Esophagus muscularis mucosa (tissue), 4 donors: ENCODE measurements at regions not wholly inside any gene's neighbourhood (a gene's known extent, or its start where the extent isn't known, plus 50 kb on each side); places are given as distances from the start of the nearest gene placed in this dataset.
"Not testable (repeated sequence)": the region's sequence is repeated elsewhere in the genome, so short reads cannot be mapped to it uniquely, and the experiment has no call there.

Experiments used
- EP300 ChIP-seq: sonication (generic); formaldehyde crosslinking; IDR thresholded peaks from one replicate; pipeline ENCODE4 v1.6.1; 2017; ENCODE audit warnings: antibody characterized with exemption
- POLR2A ChIP-seq: fragments of 450-650 bp; IDR thresholded peaks from one replicate; pipeline ENCODE4 v1.6.1; 2017; ENCODE audit warnings: antibody characterized with exemption, moderate library complexity, mild to moderate bottlenecking, low read depth
- POLR2AphosphoS5 ChIP-seq, 2 donors: sonication (generic); formaldehyde crosslinking; IDR thresholded peaks; one replicate each; pipeline ENCODE4 v1.6.1; 2017; ENCODE audit warnings: antibody characterized with exemption in 2 of 2
- TF ChIP-seq, protein P1 (sequence below), 3 experiments: fragments of 200-600 bp in 2 of 3; fragments of 450-650 bp in 1 of 3; sonication (generic) in 2 of 3; IDR thresholded peaks; one replicate each; pipeline ENCODE4 v1.5.1; 2017 to 2019; ENCODE audit warnings: antibody characterized with exemption in 3 of 3, mild to moderate bottlenecking in 2 of 3, moderate library complexity in 1 of 3

DNA sequence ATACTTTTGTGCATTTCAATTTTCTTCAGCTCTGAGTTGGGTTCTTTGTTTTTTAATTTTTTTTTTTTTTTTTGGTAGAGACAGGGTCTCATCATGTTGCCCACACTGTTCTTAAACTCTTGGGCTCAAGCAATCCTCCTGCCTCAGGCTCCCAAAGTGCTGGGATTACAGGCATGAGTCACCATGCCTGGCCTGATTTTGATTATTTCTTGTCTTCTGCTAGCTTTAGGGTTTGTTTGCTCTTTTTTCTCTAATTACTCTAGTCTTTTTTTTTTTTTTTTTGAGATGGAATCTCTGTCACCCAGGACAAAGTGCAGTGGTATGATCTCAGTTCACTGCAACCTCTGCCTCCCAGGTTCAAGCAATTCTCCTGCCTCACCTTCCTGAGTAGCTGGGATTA, 270.7 kb downstream of the MAP2K6 start:
- TF ChIP-seq POLR2AphosphoS5 (IDR thresholded peaks at IDR 0.05); POLR2A; EP300: not testable (repeated sequence)
- TF ChIP-seq, protein P1, sequence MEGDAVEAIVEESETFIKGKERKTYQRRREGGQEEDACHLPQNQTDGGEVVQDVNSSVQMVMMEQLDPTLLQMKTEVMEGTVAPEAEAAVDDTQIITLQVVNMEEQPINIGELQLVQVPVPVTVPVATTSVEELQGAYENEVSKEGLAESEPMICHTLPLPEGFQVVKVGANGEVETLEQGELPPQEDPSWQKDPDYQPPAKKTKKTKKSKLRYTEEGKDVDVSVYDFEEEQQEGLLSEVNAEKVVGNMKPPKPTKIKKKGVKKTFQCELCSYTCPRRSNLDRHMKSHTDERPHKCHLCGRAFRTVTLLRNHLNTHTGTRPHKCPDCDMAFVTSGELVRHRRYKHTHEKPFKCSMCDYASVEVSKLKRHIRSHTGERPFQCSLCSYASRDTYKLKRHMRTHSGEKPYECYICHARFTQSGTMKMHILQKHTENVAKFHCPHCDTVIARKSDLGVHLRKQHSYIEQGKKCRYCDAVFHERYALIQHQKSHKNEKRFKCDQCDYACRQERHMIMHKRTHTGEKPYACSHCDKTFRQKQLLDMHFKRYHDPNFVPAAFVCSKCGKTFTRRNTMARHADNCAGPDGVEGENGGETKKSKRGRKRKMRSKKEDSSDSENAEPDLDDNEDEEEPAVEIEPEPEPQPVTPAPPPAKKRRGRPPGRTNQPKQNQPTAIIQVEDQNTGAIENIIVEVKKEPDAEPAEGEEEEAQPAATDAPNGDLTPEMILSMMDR (IDR thresholded peaks at IDR 0.05): not testable (repeated sequence)
